Neural crest cell (in vitro differentiated cells): ENCODE measurements at regions not wholly inside any gene's neighbourhood (a gene's known extent, or its start where the extent isn't known, plus 50 kb on each side); places are given as distances from the start of the nearest gene placed in this dataset.

Experiments
- DNase-seq: peaks from one replicate; pipeline ENCODE4 v3.0.0; 2021; ENCODE audit warnings: low read depth, mixed read lengths, low spot score
- H3K27ac Mint-ChIP-seq: one replicate; pipeline ENCODE4 v1.8.0; 2021; ENCODE audit warnings: mild to moderate bottlenecking, mixed read lengths; ENCODE audit not compliant: unreplicated experiment
- H3K27me3 Mint-ChIP-seq: 2 replicates; pipeline ENCODE4 v1.8.0; 2021; ENCODE audit warnings: low read depth, mild to moderate bottlenecking, mixed read lengths
- H3K36me3 Mint-ChIP-seq: 2 replicates; pipeline ENCODE4 v1.8.0; 2021; ENCODE audit warnings: low read depth, mild to moderate bottlenecking, mixed read lengths
- H3K4me1 Mint-ChIP-seq: 2 replicates; pipeline ENCODE4 v1.8.0; 2021; ENCODE audit warnings: mixed read lengths
- H3K4me3 Mint-ChIP-seq: one replicate; pipeline ENCODE4 v1.8.0; 2021; ENCODE audit warnings: mild to moderate bottlenecking, mixed read lengths
- H3K9me3 Mint-ChIP-seq: 2 replicates; pipeline ENCODE4 v1.8.0; 2021; ENCODE audit warnings: mixed read lengths
- CTCF ChIP-seq: fragments of 200-600 bp; sonication (generic); conservative IDR thresholded peaks from 2 replicates; pipeline ENCODE4 v1.5.0; 2021; ENCODE audit warnings: antibody characterized with exemption, mild to moderate bottlenecking

- TF ChIP-seq CTCF = no peak
- DNase-seq = no peak
- no peaks in the 10 kb centered on the region for H3K36me3 Mint-ChIP-seq
- H3K27ac Mint-ChIP-seq = no peak overlapping the region
- H3K27me3 Mint-ChIP-seq = no peaks in the 10 kb centered on the region
- H3K4me3 Mint-ChIP-seq = no peak overlapping the region
- H3K4me1 Mint-ChIP-seq = peaks cover 8% of the 10 kb centered on the region
- no peaks in the 10 kb centered on the region for H3K9me3 Mint-ChIP-seq
Measured at GRCh38 chr3:187518207-187518606, 150.0 kb downstream of the RTP4 start.

GRCh38 chr3:187516446-187517185 lies 148.4 kb downstream of the RTP4 start:
- no peak for DNase-seq
- Mint-ChIP-seq H3K27me3 (no peaks in the 10 kb centered on the region), H3K4me3 (no peak overlapping the region), H3K36me3 (no peaks in the 10 kb centered on the region), H3K27ac (no peak overlapping the region), H3K9me3 (no peaks in the 10 kb centered on the region), H3K4me1 (peaks cover 8% of the 10 kb centered on the region)
- TF ChIP-seq CTCF = no peak

- H3K27ac Mint-ChIP-seq = no peak overlapping the region
- H3K27me3 Mint-ChIP-seq = no peaks in the 10 kb centered on the region
- no peaks in the 10 kb centered on the region for H3K36me3 Mint-ChIP-seq
- no peaks in the 10 kb centered on the region for H3K9me3 Mint-ChIP-seq
- TF ChIP-seq CTCF = no peak
- no peak overlapping the region for H3K4me3 Mint-ChIP-seq
- no peaks in the 10 kb centered on the region for H3K4me1 Mint-ChIP-seq
- no peak for DNase-seq
Measured at GRCh38 chr3:187507905-187508304, 139.7 kb downstream of the RTP4 start.

- DNase-seq = no peak
- H3K36me3 Mint-ChIP-seq = no peaks in the 10 kb centered on the region
- no peaks in the 10 kb centered on the region for H3K9me3 Mint-ChIP-seq
- H3K4me3 Mint-ChIP-seq = no peak overlapping the region
- H3K27ac Mint-ChIP-seq = no peak overlapping the region
- no peak for TF ChIP-seq CTCF
- no peaks in the 10 kb centered on the region for H3K4me1 Mint-ChIP-seq
- no peaks in the 10 kb centered on the region for H3K27me3 Mint-ChIP-seq
Measured at GRCh38 chr3:187507266-187507665, 139.1 kb downstream of the RTP4 start.

- TF ChIP-seq CTCF = no peak
- H3K9me3 Mint-ChIP-seq = no peaks in the 10 kb centered on the region
Measured at GRCh38 chr3:187504435-187504834, 136.2 kb downstream of the RTP4 start.

More at GRCh38 chr3:187504435-187504834, 136.2 kb downstream of the RTP4 start:
- H3K27ac Mint-ChIP-seq = no peak overlapping the region
- H3K4me3 Mint-ChIP-seq = no peak overlapping the region
- no peaks in the 10 kb centered on the region for H3K36me3 Mint-ChIP-seq
- DNase-seq = no peak
- no peaks in the 10 kb centered on the region for H3K27me3 Mint-ChIP-seq
- no peaks in the 10 kb centered on the region for H3K4me1 Mint-ChIP-seq
